ENCODE measurements at regions not wholly inside any gene's neighbourhood (a gene's known extent, or its start where the extent isn't known, plus 50 kb on each side); places are given as distances from the start of the nearest gene placed in this dataset.

DNA sequence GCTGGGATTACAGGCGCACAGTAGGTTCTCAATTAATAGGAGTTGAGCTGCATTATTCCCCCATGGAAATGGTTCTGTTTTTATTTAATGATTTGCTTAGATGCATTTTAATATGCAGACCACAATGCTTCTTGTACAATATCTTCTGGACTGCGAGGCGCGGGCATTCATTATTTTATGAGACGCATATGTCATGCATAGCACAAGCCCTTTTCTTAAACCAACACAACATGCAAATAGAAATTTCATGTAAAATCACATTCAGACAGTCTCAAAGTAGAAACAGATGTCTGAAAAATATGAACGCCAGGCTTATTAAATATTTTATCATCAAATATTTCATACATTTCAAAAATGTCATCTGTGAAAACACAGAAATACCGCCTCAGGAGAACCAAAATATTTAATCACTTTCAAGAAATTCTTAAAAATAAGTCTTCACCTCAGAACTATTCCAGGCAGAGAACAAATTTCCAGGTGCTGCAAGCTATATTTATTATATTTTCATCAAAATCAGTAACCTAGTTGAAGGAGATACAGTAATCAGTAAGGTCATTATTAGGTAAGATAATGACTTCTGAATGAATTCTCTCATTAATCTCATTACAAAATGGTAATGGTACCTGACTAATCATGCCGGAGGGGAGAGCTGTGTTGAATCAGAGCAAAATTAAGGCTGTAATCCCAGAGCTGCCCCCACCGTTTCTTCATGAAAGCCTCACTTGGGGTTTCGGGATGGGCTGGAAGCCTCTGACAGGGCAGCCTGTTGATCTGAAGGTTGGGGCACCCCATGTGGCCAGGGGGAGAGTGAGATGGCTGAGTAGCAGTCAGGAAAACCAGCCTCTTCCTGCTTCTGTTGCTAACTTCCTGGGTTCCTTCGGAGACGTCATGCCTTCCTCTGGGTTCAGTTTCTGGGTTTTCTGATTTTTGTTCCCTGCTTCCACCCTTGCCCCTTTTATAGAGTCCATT lies 133.9 kb upstream of the ZNF618 start:
- TF ChIP-seq, protein P1, sequence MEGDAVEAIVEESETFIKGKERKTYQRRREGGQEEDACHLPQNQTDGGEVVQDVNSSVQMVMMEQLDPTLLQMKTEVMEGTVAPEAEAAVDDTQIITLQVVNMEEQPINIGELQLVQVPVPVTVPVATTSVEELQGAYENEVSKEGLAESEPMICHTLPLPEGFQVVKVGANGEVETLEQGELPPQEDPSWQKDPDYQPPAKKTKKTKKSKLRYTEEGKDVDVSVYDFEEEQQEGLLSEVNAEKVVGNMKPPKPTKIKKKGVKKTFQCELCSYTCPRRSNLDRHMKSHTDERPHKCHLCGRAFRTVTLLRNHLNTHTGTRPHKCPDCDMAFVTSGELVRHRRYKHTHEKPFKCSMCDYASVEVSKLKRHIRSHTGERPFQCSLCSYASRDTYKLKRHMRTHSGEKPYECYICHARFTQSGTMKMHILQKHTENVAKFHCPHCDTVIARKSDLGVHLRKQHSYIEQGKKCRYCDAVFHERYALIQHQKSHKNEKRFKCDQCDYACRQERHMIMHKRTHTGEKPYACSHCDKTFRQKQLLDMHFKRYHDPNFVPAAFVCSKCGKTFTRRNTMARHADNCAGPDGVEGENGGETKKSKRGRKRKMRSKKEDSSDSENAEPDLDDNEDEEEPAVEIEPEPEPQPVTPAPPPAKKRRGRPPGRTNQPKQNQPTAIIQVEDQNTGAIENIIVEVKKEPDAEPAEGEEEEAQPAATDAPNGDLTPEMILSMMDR (IDR thresholded peaks at IDR 0.05; ENCODE audit: insufficient read depth, low read length, poor library complexity, severe bottlenecking): no peak
- TF ChIP-seq EZH2phosphoT487 (conservative IDR thresholded peaks at IDR 0.05; ENCODE audit: low read length): no peak
